HuH-7 (cell line): ENCODE measurements at regions not wholly inside any gene's neighbourhood (a gene's known extent, or its start where the extent isn't known, plus 50 kb on each side); places are given as distances from the start of the nearest gene placed in this dataset.

Experiments
- DNase-seq: peaks from one replicate; pipeline ENCODE4 v3.0.0; 2011; ENCODE audit warnings: low spot score

- DNase-seq: no peak
These were observed 165.4 kb upstream of the RGMB start for GRCh38 chr5:98608052-98608451.

GRCh38 chr5:98614341-98614740 lies 159.1 kb upstream of the RGMB start:
- no peak for DNase-seq

GRCh38 chr5:98621821-98622220 lies 151.6 kb upstream of the RGMB start:
- DNase-seq: no peak

DNA sequence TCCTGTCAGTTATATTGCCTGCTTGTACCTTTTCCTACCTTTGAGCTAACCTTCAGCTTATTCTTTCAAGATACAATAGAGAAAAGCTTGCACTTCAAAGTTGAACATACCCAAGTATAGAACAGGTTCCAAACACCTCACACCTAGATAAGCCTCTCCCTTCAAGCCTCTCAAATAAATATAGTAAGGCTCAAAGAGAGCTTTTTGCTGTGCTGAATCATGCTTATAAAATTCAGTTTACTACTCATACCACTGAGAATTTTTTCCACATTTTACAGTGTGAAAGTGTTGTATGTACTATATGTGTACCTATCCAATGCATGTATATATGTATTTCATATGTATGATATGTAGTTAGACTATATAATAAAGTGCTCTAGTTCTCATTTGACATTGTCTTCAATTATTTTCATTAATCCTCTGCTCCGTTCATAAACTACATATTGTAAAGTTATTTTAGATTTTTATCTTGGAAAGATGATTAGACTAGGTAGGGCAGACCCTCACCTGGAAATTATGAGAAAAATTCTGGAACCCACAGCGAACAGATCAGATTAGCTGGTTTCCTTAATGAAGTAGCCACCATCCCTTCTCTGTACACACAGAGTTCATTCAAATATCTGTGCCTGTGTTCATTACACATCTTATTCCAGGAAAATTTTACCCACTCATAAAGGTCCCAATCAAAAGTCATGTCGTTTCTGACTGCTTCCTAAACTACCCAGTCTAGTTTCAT lies 149.2 kb upstream of the RGMB start:
- DNase-seq: no peak

- DNase-seq: no peak
These were observed 146.3 kb upstream of the RGMB start for GRCh38 chr5:98627121-98627520.

DNA sequence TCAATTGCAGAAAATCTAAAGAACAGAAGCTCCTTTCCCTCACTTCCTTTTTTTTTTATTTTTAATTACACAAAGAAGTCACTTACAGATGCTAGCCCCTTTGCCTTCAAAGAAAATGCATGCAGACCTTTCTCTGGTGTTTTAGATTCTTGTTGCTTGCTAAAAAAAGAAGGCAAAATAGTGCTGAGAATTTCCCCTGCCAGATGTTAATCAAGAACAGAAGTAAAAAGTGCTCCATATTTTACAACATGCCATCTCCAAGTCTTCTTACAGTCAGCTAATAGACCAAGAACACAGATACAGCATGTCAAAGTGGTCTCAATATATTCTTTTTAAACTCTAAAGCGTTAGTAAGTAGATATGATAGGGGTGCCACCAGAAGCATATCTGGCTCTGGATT lies 142.8 kb upstream of the RGMB start:
- DNase-seq: no peak

- no peak for DNase-seq
These were observed 142.0 kb upstream of the RGMB start for GRCh38 chr5:98631311-98632054.

DNA sequence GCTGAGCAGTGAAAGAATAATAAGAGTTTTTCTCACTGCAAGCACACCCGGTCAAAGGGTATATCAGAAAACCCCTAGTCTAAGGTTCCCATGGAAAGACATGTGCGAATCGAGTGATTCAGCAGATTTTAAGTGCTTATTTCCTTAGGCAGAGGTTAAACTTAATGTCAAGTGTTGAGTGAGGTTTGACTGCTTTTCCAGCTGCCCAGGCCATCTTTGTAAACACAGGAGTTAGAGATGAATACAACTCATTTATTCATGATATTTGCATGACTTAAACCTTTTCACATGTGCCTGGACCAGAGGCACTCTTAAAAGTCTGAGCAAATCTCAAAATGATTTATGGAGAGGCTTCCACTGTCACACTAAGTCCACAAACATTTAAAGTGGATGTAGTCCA lies 137.8 kb upstream of the RGMB start:
- no peak for DNase-seq

GRCh38 chr5:98637116-98637515 lies 136.3 kb upstream of the RGMB start:
- DNase-seq: no peak

- no peak for DNase-seq
These were observed 135.9 kb upstream of the RGMB start for GRCh38 chr5:98637557-98637956.

GRCh38 chr5:98638111-98638510 lies 135.4 kb upstream of the RGMB start:
- no peak for DNase-seq

GRCh38 chr5:98638701-98639100 lies 134.8 kb upstream of the RGMB start:
- DNase-seq: no peak

DNA sequence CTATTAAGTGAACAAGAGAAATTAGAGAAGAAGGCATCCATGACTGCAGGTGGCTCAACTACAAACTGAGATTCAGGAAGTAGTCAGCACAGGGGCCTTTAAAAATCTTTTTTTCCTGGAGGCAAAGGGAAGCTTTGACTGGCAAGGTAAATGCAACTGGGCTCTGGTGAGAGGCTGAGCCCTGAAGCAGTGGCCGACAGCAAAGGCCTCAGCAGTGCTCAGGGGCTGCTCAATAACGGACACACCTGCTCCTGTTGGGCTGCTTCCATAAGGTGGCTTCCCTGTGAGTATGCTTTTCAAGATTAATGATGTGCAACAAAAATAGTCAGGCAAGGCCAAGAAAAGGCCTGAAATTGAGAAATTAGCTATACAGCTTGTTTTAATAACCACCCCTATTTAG lies 134.2 kb upstream of the RGMB start:
- DNase-seq: no peak

DNA sequence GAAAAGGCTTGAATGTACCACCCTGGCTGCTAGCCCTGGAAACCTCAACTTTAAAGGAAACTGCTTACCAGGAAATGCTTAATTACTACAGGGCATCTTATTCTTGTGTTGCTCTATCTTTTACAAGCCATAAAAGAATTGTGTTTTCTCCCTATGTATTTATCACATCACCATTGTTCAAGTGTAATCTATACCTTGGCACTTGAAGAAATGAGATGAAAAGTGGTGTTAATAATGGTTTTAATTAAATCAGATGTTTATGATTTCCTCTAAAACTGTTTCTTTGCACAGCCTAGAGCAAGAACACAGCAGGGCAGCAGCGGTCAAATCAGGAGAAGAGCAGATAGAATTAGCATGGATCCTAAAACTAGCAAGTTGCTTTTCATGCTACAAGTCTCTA lies 131.8 kb upstream of the RGMB start:
- DNase-seq: no peak

- DNase-seq: no peak
These were observed 129.9 kb upstream of the RGMB start for GRCh38 chr5:98643569-98643968.

- no peak for DNase-seq
These were observed 121.7 kb upstream of the RGMB start for GRCh38 chr5:98651715-98652114.

DNA sequence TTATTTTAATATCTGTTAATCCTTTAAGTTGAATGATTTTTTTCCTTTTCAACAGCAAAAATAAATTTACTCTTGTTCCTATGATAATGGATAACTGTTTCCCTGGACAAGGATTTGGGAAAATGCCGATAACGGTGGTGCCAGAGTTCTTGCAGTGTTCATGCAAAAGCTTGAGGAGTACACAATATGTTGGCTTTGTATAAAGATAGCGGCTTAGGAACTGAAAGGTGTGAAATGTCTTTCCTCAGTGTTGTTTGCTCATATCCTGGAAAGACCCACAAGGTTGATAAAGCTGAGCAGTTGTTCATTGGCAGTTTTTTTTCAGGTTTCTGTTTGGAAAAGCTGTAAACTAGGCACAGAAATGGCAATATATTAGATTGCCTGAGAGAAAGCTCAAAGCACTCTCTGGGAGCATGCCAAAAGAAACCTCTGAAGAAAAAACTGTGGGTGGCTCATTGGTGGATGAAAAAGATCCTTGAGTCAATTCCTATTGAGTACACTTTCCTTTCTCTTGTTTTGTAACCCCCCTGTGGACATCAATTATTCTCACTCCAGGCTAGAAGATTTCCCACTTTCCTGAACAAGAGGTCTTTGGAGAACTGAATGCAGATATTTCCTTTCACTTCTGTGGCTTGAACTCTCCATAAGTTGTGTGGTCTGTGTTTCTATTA lies 117.2 kb upstream of the RGMB start:
- no peak for DNase-seq

GRCh38 chr5:98656796-98657195 lies 116.7 kb upstream of the RGMB start:
- DNase-seq: no peak

DNA sequence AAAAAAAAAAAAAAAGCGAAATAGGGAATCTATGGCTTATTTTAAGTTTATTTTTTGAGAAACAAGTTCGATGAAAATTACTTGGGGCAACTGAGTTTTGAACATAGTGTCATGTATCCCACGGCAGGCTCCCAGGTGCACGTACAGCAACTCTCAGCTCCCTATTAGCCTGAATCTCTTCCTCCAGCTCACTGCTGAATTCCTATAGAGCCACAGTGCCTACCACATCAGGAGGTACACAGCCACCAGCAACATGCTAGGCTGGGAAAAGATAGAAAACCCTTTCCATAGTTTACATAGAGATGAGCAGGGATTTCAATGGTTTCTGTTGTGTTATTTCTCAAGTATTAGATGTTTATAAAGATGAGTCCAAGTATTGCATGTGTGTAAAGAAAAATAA lies 115.9 kb upstream of the RGMB start:
- no peak for DNase-seq

DNA sequence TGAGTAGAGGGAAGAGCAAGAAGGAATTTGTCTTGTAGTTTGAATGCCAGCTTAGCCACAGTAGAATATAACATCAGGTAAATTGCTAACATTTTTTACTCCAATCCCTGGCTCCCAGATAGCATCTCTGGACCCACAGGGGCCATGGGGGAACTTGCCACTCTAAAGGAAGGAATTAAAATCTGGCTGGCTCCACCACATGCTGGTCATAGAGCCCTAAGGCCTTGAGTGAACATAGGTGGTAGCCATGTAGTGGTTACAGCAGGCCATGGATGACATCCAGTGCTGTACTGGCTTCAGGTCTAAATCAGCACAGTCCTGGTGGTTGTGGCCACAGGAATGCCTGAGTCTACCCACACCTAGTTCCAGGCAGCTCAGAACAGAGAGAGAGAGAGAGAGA lies 109.9 kb upstream of the RGMB start:
- no peak for DNase-seq

- DNase-seq: no peak
These were observed 108.7 kb upstream of the RGMB start for GRCh38 chr5:98664736-98665135.

GRCh38 chr5:98679963-98680362 lies 93.5 kb upstream of the RGMB start:
- no peak for DNase-seq

GRCh38 chr5:98690002-98690401 lies 83.5 kb upstream of the RGMB start:
- no peak for DNase-seq
